HG03558 (cell line): ENCODE measurements at regions not wholly inside any gene's neighbourhood (a gene's known extent, or its start where the extent isn't known, plus 50 kb on each side); places are given as distances from the start of the nearest gene placed in this dataset.
"Not testable (repeated sequence)": the region's sequence is repeated elsewhere in the genome, so short reads cannot be mapped to it uniquely, and the experiment has no call there.

ENCODE experiments used
- ATAC-seq: cut with Tn5 transposase; IDR thresholded peaks from one replicate; pipeline ENCODE4 v1.9.1; 2021; ENCODE audit warnings: moderate number of reproducible peaks; ENCODE audit not compliant: unreplicated experiment; ENCODE audit errors: extremely low read depth

DNA sequence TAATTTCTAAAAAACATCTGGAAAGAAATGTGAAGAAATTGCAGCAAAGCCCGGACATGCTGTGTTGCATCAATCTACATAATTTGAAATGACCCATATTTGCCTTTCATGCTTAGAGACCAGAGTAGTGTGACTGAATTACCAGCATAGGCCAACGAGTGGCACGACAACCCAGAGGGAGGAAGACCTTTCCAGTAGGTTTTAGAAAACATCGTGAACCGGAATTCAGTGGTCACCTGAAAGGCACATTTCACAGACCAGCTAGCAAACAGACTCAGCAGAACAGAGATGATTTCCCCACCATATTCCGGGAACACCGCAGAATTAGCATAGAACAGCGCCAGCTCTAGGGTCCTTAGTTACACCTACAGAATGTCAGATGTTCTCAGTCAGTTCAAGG lies 620.0 kb upstream of the ZNF385D start:
- ATAC-seq, result no peak

DNA sequence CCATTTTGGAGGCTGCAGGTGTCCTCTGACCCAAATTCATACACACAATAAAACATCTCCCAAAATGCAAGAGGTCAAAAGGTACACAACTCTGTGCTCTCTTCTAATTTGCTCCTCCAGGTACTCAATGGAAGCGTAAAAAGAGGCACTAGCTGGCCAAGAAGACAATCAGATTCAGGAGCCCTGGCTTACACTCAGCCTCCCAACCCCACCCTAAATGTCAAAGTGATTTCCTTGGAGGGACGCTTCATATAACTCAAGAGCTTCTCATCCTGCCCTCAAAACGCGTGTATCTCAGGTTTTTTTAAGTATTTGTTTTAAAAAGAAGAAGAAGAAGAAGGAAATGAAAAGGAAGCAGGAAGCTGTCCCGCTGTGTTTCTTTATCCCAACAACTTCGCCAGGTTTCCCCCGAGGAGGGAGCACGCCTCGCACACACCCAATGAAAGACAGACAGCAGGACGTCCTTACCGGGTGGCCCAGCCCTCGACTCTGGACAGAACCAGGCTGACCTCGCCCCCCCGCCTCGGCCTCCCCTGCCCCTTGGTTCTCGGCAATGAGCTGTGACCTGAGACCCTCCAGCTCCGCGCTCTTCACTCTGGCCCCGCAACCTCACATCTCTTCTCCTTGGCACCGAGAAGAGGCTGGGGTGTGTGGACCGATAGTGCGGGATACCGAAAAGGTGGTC lies 620.7 kb upstream of the ZNF385D start:
- ATAC-seq, result no peak

DNA sequence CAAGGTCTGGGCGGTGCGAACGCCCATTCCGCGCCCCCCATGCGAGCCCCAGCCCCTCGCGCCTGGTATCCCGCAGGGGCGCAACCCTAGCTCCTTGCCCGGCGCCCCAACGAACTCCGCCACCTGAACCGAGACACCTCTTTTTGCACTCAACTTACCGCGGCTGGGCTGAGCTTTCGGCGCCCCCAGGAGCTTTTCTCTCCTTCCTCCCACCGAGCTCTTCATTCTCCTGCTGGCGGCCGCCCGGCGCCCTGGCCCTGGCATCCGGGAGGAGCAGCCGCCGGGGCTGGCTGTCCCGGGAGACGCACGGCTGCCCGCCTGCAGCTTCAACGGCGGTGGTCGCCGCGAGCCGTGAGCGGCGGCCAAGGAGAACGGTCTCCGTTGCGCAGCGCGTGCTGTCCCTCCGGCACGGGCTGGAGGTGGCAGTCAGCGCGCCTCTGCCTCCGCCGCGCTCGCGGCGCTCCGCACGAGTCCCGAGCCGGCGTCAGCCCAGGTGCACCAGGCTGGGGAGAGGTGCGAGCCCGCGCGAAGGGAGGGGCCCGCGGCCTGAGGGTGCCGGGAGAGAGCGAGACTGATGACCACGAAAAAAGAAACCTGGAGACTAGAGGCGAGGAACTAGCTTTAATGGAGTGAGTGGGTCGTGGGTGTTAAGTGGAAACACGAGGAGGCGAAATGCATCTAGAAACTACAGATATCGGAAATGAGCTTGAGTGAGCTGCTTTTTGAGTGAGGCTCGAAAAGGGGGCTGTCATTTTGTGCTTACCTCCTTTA lies 621.5 kb upstream of the ZNF385D start:
- ATAC-seq, result no peak

DNA sequence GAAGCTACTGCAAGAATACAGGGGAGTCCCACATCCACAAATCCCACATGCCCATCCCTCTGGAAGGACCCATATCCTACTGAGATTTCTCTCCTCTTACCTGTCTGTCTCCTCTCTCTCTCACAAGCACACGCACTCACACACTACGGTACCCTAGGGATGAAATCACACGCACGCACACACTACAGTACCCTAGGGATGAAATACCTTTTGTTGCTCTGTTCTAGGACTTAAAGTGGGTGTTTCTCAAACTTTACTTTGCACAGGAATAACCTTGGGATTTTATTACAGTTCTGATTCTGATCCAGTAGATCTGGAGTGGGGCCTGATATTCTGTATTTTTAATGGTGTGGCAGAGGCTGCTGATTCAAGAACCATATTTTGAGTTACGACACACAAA lies 622.2 kb upstream of the ZNF385D start:
- no peak for ATAC-seq

DNA sequence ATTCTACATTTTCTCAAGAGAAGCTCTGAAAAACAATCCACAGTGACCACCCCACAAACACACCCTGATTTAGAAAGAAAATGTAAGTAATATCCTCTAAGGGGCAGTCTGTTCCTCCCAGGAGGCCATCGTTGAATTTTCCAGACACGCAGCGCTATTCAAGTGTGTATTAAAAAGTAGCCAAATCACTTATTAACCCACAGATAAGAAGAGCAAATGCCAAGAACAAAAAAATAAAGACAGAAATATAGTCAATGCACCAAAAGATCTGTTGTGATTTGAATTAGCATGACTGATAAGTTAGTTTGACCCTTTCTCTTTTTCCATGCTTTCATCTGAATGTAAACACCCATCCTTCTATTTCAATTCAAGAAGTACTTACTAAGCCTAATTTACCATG lies 622.8 kb upstream of the ZNF385D start:
- ATAC-seq, result no peak

DNA sequence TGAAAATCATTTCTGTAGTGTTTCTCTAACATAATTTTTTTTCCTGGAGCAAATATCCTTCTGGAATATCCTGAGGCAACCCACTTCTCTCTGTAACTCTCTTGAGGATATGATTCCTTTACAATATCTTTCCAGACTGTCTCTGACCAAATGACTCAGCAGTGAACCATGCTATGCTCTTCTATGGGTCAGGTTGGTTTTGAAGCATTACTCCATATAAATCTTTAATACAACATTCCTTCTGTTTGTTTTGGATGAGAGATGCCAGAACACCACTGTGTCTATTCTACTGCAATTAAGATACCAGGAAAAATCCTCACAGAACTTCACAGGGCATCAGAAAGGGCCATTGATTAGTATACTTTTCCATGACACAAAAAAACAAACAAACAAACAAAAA lies 626.4 kb upstream of the ZNF385D start:
- ATAC-seq, result no peak

DNA sequence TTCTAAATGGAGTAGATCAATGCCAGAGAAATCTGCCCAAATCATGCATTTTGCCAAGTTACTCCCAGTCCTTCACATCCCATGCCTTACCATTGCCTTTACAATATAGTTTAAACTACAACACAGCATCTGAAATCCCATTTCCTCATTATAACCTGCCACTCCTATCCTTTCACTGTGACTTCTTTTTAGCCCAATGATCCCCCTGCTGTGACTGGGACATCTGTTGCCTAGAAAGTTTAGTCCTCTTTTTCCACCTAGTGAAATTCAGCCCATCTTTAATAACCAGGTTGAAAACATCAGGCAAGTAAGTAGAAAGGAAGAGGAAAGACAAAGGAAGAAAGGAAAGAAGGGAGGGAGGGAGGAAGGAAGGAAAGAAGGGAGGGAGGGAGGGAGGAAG lies 627.9 kb upstream of the ZNF385D start:
- no peak for ATAC-seq

DNA sequence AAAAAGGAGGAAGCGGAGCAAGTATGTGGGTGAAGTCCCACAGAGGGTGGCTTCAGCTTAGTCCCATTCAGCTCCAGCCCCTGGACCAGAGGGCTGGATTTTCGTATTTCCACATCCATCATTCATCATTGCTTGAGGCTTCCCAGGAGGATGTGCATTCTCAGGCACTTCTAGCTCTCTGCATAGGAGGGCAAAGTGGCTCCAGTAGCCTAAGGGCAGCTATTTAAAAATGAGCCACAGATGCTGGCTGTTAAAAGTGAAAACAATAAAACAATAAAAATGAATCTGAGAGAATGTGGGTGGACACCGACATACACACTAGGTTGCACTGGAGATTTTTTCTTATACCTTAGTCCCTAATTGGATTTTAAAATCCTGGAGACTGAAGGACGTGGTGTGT lies 629.2 kb upstream of the ZNF385D start:
- ATAC-seq, result no peak

DNA sequence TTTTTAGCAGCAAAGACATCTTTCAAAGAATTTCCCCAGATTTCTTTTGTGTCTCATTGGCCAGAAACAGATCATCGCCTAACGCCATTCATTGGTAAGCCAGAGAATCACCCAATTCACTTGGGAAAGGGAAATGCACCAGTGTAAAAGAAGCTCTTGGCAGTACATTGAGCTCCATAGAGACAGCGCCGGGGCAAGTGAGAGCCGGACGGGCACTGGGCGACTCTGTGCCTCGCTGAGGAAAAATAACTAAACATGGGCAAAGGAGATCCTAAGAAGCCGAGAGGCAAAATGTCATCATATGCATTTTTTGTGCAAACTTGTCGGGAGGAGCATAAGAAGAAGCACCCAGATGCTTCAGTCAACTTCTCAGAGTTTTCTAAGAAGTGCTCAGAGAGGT lies 630.6 kb upstream of the ZNF385D start:
- not testable (repeated sequence) for ATAC-seq

DNA sequence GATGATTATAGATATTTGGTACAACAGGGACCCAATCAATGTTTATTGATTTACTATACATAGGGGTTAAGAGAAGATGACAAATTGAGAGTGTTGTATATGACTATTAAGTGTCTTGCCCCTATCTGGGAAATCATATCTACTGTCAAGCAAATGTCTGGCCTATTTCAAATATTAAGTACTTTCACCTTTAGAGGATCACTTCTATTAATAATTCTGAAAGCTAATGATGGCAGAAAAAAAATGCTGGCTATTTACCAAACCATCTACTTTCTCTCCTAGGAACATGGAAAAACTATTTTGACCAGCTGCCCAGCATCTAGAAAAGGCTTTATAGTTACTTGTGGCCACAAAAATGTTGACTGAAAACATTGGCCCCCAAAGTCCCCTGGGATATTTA lies 632.3 kb upstream of the ZNF385D start:
- no peak for ATAC-seq

DNA sequence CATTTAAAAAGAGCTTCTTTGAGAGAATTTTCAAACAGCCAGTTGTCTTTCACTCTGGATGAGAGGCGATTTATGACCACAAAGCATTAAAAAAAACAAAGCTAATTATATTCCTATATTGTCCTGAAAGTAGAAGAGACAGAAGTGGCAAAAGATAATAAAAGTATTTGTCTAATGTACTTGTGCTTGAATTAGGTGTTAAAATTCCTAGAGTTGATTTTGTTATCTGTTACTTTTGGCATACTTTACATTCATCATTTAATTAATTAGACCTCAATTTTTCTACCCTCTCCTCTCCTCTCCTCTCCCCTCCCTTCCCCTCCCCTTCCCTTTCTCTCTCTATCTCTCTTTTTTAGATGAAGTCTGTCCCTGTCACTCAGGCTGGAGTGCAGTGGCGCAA lies 635.1 kb upstream of the ZNF385D start:
- no peak for ATAC-seq

DNA sequence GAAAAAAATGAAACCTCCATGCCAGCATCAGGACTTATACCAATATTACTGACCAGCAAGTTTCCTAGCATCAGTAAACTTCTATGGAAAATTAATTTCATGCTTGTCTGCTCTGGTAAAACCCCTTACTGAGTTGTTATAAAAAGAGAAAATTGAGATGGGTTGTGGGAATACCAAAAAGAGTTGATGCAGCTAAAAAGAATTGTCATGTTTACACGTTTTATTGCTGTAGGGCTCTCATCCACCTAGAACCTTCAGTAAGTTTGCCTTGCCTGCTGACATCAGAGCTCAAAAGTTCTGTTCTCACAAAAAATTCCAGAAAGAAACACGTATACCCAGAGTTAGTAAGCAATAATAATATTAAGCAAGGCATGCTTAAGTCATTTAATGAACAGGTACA lies 641.3 kb upstream of the ZNF385D start:
- ATAC-seq, result no peak

DNA sequence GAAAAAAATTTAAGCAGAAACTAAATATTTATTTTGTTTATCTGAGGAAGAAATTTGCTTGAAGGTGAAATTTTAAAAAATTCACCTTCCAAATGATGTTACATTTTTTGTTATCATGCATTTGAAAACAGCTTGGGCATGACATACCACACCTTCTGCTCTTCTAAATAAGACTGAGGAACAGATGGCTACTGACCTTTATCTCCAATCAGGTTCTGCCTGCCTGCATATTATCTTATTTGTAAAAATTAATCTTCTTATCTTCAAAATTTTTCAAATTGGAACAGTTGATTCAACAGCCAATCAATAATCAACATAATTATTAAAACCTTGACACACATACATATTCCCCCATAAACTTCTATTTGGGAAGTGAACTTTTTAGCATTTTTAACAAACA lies 641.8 kb upstream of the ZNF385D start:
- ATAC-seq, result no peak

DNA sequence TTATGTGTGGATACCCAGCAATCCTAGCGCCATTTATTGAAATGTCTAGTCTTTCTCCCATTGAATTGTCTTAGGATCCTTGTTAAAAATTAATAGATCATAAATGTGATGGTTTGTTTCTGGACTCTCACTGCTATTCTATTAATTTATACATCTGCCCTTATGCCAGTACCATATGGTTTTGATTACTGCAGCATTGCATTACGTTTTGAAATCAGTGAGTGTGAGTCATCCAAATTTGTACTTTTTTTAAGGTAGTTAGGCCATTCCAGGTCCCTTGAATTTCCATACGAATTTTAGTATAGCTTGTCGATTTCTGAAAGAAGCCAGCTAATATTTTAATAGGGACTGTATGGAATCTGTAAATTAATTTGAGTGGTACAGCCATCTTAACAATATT lies 648.6 kb upstream of the ZNF385D start:
- no peak for ATAC-seq

DNA sequence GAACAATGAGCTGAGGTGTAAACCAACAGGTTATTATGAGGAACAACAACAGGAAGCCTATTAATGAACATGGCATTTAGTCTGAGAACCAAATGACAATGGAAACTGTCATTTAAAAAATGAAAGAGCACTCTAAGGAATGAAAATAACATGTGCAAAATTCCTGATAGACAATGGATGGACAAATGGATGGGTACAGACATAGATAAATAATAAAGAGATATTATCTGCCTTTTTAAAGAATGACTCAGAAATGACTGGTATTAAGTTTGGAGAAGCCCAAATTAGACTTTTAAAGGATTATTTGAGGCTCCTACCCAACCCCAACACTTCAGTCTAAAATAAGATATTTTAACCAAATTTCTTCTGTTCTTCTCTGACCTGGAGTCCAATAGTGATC lies 650.5 kb upstream of the ZNF385D start:
- ATAC-seq, result no peak

DNA sequence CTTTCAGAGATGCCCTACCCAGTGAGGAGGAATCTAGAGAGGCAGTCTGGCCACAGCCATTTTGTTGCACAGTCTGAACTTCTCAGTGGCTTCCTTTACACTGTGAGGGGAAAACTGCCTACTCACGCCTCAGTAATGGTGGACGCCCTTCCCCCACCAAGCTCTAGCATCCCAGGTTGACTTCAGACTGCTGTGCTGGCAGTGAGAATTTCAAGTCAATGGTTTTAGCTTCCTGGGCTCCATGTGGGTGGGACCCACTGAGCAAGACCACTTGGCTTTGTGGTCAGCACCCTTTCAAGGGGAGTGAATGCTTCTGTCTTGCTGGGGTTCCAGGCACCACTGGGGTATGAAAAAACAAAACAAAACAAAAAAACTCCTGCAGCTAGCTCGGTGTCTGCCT lies 663.2 kb upstream of the ZNF385D start:
- no peak for ATAC-seq

DNA sequence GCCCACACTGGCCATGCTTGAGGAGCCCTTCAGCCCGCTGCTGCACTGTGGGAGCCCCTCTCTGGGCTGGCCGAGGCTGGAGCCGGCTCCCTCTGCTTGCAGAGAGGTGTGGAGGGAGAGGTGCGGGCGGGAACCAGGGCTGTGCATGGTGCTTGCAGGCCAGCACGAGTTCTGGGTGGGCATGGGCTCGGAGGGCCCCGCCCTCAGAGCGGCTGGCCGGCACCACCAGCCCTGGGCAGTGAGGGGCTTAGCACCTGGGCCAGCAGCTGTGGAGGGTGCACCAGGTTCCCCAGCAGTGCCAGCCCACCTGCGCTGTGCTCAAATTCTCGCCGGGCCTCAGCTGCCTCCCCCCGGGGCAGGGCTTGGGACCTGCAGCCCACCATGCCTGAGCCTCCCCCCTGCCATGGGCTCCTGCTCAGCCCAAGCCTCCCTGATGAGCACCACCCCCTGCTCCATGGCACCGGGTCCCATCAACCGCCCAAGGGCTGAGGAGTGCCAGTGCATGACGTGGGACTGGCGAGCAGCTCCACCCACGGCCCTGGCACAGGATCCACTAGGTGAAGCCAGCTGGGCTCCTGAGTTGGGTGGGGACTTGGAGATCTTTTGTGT lies 665.9 kb upstream of the ZNF385D start:
- ATAC-seq, result not testable (repeated sequence)

DNA sequence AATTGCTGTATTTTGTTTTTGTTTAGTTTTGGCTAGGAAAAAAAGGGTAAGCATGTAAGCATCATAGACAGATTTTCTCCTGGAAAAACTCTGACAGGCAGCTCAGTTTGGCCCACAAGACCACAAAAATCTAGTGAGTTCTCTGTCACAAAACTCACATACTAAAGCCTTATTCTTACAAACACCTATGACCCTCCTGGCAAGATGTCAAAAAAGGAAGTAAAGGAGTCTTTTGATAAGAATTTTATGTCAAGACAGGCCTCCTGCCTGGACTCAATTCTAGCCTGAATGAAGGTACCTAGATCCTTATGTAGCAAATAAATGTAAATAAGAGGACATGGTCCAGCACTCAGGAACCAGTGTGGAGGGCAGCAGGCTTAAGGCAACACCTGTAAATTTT lies 668.3 kb upstream of the ZNF385D start:
- ATAC-seq, result no peak

DNA sequence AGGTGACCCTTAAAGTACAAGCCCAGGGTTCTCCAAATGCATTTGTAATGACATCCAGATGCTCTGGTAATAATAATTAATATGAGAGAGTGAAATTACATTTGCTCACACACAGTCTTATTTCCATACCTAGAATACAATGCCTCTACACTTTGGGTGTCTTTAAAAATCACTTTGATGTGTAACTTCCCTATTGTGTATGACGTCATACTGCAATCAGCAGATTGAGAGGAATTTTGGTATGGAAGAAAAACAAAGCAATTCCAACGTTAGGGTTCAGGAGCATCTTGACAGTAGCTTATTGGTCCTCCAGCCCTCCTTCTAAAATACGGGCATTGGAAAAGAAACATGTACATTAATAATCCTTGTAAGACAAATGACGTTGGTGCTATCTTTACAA lies 670.6 kb upstream of the ZNF385D start:
- no peak for ATAC-seq

DNA sequence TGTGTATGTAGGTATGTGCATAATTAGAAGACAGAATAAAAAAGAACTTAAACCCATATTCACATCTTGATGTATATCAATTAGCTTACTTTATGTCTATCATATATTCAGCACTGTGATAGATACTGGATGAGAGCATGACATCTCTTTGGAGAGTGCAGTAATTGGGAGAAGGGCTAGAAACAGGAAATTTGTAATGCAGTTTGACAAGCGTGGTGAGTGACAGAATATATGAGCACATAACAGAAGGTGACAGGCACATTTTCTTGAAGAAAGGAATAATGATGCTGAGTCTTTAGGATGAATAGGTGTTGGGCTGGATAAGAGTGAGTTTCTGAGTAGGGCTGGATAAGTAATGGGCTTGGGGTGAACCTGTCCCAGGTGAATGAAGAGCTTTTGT lies 680.3 kb upstream of the ZNF385D start:
- ATAC-seq, result no peak

DNA sequence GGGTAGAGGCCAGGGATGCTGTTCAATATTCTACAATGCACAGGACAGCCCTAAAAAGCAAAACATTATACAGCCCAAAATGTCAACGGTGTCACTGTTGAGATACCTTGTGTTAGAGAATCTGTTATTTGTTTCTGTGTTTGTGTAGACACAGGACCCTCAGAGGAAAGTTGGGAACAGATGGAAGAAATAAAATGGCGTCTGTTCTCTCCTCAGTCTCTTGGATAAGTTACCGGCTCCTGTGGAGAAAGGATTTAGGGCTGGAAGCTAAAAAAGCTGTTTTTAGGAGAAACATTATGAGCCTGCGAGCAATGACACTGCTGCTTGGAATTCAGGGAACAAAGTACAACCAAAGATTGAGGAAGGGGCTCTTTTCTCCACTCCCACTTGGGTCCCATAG lies 688.6 kb upstream of the ZNF385D start:
- ATAC-seq, result no peak

DNA sequence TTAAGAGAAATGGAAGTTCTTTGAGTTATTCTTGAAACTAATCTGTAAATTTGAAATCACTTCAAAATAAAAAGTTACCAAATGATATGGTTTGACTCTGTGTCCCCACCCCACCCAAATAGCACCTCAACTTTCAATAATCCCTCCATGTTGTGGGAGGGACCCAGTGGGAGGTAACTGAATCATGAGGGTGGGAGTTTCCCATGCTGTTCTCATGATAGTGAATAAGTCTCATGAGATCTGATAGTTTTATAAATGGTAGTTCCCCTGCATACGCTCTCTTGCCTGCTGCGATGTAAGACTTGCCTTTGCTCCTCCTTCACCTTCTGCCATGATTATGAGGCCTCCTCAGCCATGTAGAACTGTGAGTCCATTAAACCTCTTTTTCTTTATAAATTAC lies 690.7 kb upstream of the ZNF385D start:
- no peak for ATAC-seq
